ENCODE measurements at regions not wholly inside any gene's neighbourhood (a gene's known extent, or its start where the extent isn't known, plus 50 kb on each side); places are given as distances from the start of the nearest gene placed in this dataset.
A peak's percentile ranks its signal among the peaks of the same experiment; 100 is the strongest.

GRCh38 chr13:38519229-38519911, 167.5 kb upstream of the FREM2 start:
- no peak for DNase-seq (ENCODE audit: low spot score)

DNA sequence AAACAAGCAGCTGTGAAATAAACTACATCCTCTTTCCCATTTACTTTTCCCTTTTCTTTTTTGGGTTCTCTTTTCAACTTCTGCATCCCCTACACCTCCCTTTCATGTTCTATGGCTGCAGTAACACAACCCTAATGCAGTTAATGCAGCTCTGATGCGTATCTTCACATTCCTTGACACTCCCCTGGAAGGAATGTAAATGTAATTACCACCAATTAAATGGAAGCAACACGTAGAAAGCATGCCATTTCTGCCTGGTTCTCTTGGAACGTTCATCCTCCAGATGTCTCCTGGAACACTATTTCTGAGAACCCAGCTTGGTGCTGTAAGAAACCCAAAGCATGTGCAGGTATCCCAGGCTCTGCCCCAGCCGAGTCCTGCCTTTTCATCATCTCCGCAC, 166.8 kb upstream of the FREM2 start:
- no peak for DNase-seq (ENCODE audit: low spot score)

DNA sequence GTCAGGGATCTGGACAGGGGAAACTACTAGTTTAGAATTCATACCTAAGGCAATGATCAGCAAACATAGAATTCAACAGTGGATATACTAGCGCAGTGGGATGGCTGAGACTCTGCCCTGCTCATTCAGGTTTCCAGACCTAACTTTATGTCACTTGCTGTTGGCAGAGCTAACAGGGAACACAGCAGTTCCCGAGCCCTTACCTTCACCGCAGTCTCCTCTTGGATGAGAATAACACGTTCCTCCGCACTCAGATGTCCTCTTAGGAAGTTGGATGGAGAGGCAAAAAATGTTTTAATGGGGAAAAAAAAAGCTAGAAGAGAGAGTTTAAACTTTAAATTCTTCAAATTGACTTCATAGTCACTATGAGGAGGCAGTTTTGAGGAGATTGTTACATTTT, 159.7 kb upstream of the FREM2 start:
- DNase-seq (ENCODE audit: low spot score) = no peak

DNA sequence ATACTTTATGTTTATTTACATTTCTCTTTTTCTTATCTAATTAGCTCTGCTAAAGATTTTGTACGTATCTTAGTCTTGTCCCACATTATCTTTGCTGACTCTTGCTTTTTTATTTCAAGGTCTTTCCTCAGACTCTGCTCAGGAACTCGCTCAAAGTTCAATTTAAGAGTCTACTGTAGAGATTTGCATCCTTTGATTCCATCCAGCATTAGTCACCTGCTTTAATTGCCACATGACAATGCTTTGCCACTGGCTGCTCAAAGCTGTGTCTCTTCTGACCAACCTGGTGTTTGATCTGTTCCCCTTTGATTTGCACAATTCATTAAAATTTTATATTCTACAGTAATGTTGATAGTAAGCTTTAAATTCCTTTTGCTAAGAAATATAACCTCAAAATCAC, 157.9 kb upstream of the FREM2 start:
- no peak for DNase-seq (ENCODE audit: low spot score)

- DNase-seq (ENCODE audit: low spot score) = peak; percentile 45
These were observed 156.4 kb upstream of the FREM2 start for GRCh38 chr13:38530492-38530891.

GRCh38 chr13:38535261-38535660, 151.6 kb upstream of the FREM2 start:
- DNase-seq (ENCODE audit: low spot score) = no peak

DNA sequence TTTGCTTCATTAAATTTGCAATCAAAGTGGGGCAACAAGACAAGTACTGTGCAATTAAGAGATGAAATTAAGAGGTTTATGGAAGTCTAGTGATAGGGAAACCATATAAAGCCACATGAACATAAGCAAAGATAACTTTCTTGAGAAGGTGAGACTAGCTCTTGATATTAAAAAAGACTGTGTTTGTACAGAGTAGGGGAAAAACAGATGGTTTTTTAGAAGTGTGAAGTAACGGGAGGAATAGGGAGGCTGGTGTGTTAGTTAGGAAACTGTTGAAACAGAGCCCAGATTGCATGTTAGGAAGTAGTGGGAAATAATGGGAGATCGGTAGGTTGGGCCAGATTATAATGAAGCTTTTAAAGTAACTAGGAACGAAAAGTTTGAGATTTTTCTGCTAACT, 149.8 kb upstream of the FREM2 start:
- no peak for DNase-seq (ENCODE audit: low spot score)

DNA sequence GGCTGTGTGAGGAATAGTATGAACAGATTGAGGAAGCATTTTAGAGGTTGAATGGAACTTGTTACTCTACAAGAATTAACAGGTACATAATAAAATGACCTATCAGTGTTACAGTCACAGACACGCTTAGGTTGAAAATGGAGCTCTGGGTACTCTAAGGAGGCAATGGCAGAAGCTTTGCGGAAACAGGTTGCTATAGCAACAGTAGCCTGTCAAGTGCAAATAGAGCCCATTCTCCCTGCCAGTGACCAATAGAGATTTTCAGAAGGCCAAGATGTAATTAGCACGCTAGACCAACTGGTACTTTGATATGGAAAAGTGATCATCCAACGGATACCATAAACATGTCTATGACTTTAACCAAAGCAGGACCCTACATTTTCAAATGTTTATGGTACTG, 148.5 kb upstream of the FREM2 start:
- DNase-seq (ENCODE audit: low spot score) = no peak

DNA sequence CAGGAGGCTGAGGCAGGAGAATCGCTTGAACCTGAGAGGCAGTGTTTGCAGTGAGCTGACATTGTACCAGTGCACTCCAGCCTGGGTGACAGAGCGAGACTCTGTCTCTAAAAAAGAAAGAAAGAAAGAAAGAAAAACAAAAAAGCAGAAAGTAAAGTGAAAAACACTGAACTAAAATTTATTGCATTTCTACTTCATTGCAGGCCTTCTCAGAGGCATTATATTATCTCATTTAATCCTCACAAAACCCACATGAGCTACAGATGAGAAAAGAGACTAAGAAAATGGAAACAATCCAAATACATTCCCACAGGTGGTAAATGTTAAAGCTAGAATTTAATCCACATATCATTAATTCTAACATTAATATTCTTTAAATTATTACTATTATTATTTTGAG, 147.2 kb upstream of the FREM2 start:
- no peak for DNase-seq (ENCODE audit: low spot score)

- no peak for DNase-seq (ENCODE audit: low spot score)
These were observed 144.3 kb upstream of the FREM2 start for GRCh38 chr13:38542601-38543000.

DNA sequence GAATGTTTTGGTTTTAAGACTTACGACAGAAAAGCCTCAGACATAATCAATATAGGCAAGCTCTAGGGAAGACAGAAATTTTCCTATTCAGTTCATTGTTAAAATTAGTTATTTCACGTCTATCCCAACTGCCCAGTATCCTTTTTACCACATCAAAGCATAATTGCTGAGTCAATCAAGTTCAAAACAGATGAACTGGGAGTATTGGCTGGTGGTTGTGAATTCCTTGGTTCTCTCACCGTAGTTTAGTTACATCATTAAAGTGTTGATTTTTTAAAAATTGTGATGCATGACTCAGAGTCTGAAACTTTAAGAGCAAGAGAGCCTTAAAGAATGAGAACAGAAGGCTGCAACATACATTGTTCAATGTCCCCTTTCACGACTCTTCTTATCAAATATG, 143.3 kb upstream of the FREM2 start:
- DNase-seq (ENCODE audit: low spot score) = no peak

DNA sequence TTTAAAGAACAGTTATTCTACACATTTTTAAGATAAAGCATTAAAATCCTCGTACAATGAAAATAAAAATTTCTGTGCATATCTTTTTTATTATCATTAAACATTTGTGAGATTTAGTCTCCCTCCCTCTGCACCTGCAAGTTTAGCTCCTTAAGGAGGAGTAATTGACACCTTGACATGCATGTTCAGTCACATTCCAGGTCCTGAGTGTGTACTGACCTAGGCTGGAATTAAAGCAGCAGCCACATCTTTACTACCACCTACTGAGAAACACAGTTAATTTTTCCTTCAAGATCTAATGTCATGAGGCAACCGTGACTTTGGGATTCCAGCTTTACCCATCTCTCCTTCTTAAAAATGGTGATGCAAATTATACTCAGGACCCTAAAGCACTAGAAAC, 123.1 kb upstream of the FREM2 start:
- DNase-seq (ENCODE audit: low spot score) = no peak

- DNase-seq (ENCODE audit: low spot score) = no peak
These were observed 122.4 kb upstream of the FREM2 start for GRCh38 chr13:38564256-38565150.

DNA sequence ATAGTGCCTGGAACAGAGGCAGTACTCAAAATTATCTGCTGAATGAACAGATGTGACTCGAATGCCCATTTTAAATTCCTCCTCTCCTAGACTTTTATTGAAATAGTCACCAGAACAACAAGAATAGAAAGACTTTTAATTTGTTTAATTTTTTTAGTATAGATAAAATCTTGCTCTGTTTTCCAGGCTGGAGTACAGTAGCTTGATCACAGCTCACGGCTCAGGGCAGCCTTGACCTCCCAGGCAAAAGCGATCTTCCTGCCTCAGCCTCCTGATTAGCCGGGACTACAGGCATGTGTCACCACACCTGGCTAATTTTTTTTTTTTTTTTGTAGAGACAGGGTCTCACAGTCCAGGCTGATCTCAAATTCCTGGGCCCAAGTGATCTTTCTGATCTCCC, 120.9 kb upstream of the FREM2 start:
- DNase-seq (ENCODE audit: low spot score) = no peak

DNA sequence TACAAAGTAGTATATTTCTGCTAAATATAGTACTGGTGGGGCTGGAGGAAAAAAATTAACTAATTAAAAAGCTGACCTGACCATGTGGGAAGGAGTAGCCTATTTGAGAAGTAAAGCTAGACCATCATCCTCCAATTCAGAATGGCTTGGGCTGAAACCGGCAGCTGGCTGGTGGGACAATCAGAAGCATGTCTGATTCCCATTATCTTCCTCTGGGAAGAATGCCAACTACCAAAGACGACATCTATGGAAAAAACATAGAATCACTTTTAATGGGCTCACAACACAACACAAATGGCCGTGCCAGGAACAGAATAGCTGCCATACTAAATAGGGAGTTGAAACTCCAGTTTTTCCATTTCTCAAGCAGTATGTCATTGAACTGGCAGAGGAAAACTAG, 120.4 kb upstream of the FREM2 start:
- DNase-seq (ENCODE audit: low spot score) = no peak

DNA sequence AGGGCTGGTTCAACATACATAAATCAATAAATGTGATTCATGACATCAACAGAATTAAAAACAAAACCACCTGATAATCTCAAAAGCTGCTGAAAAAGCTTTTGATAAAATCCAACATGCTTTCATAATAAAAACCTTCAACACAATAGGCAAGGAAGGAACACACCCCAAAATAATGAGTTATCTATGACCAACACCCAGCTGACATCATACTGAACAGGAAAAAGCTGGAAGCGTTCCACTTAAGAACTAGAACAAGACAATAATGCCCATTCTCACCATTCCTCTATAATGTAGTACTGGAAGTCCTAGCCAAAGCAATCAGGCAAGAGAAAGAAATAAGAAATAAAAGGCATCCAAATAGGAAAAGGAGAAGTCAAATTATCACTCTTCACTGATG, 116.2 kb upstream of the FREM2 start:
- DNase-seq (ENCODE audit: low spot score) = no peak

GRCh38 chr13:38575427-38575826, 111.5 kb upstream of the FREM2 start:
- DNase-seq (ENCODE audit: low spot score) = no peak

- DNase-seq (ENCODE audit: low spot score) = peak; percentile 5
These were observed 109.8 kb upstream of the FREM2 start for GRCh38 chr13:38577048-38577447.

DNA sequence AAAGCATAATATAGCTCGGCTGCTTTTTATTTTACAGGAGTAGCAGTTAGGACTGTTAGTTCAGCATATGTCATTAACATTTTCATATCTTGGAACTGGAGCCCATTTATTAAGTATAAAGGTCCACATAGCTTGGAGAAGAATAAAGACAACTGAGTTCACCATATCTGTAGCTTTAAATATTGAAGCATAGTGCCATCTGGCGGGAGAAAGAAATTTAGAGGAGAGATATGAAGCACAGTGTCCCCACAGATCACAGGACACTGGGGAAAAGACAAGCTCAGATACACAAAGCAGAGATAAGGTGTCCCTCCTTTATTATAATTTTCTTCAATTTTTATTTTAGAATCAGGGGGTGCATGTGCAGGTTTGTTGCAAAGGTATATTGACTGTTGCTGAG, 104.7 kb upstream of the FREM2 start:
- peak; percentile 55 for DNase-seq (ENCODE audit: low spot score)

- DNase-seq (ENCODE audit: low spot score) = no peak
These were observed 96.6 kb upstream of the FREM2 start for GRCh38 chr13:38590230-38590629.

GRCh38 chr13:38590796-38591507, 95.9 kb upstream of the FREM2 start:
- DNase-seq (ENCODE audit: low spot score) = no peak

GRCh38 chr13:38602266-38602665, 84.6 kb upstream of the FREM2 start:
- DNase-seq (ENCODE audit: low spot score) = no peak
